NCI-H1436 (cell line): ENCODE measurements at regions not wholly inside any gene's neighbourhood (a gene's known extent, or its start where the extent isn't known, plus 50 kb on each side); places are given as distances from the start of the nearest gene placed in this dataset.

Experiments used
- DNase-seq: peaks from one replicate; lab custom pipeline; 2025; lab: John Stamatoyannopoulos, UW

DNA sequence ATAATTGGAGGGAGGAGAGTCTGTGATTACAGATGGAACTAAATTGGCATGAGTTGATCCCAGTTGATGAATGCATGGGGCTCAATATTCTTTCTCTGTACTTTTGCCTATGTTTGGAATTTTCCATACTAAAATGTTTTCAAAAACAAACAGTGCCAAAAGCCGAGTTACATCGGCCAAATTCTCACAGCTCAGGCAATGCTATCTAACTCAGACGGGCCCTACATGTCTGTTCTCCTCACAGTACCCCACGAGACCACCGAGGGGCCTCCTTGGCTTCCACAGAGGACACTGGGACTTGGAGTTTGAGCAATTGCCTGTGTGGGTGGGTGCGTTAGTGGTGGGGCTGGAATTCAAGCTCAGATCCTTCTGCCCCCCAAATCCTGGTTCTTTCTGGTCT is 413.2 kb downstream of the CDH26 start:
- no peak for DNase-seq

DNA sequence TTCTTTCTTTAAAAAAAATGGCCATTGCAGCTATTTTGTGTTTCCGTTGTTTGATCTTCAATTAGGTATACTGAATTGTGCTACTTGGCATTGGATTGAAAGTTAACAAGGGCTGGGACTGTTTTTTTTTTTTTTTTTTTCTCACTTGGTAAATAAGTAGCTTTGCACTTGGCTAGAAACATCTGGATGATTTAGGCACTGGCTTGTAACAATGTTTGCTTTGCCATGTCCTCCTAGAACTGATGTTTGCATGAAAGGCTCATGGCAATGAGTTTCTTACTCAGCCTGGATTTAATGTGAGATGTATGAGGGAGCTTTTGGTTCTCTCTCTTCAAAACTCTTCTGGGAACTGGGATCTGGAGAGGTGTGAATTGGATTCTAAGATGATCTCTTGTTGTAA is 414.1 kb downstream of the CDH26 start:
- no peak for DNase-seq

DNA sequence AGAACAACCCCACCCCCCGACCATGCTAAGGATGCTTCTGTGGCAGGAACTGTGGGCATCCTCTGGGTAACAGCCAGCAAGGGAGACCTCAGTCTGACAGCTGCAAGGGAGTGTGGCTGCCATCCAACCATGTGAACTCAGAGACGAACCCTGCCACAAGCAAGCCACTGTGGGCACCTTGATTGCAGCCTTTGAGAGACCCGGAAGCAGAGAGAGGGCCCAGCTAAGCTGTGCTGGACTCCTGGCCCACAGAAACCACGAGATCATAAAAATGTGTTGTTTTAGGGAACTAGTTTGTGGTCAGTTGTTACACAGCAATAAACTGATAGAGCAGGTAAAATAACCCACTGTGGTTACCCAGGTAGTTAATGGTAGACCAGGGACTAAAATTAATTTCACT is 414.6 kb downstream of the CDH26 start:
- no peak for DNase-seq

DNA sequence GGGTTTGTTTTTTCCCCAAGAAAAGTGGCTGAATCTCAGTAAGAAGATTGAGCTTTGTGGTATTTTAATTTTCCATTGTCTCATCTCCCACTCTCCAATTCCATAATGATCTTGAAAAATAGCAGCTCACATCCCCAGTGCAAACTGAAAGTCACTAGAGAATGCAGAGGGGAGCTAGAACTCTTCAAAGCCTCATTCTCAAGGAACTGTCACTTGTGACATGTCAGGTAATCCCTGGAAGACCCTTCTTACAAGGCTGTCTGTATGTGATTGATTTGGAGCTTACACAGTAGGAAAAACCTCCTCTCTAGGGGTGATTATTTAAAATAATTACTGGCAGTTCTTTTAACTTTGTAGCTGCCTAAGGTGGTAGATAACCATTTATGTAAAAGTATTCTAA is 420.4 kb downstream of the CDH26 start:
- no peak for DNase-seq

DNA sequence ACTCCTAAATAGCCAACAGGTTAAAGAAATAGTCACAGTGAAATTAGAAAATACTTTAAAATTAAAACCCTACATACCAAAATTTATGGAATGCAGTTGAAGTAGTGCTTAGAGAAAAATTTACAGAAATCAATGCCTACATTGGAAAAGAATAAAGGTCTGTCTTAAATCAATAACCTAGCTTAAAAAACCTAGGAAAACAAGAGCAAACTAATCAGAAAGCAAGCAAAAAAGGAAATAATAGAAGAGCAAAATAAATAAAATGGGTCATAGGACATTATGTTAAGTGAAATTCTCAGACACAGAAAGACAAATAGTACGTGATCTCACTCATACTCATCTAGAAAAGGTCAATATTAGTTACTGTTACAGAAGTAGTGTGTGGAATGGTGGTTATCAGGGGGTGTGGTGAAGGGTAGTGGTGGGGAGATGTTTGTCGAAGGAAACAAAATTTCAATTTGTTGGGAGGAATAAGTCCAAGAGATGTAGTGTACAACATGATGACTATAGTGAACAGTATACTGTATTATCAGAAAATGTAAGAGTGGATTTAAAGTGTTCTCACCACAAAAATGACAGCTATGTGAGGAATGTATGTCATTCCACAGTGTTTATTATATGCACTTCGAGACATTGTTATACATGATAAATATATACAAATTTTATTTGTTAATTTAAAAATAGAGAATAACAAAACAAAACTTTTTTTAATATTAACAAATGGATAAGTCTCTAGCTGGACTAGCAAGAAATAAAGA is 423.6 kb downstream of the CDH26 start:
- no peak for DNase-seq

DNA sequence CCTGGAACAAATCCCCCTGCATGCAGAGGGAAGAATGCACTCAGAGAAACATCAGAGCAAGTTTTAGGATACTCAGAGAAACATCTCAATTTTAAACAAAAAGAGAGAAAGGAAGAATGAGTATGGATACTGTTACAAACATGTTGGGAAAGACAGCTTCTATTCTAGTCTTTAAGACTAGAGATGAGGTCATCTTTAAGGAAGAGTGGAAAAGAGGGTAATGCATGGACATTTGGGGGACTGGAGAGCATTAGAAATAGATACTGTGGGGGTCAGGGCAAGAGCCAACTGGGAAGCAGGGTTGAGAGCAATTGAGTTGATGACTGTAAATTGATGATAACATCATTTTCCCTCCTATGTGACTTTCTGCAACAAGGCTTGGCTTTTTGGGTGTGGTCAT is 431.2 kb downstream of the CDH26 start:
- no peak for DNase-seq

DNA sequence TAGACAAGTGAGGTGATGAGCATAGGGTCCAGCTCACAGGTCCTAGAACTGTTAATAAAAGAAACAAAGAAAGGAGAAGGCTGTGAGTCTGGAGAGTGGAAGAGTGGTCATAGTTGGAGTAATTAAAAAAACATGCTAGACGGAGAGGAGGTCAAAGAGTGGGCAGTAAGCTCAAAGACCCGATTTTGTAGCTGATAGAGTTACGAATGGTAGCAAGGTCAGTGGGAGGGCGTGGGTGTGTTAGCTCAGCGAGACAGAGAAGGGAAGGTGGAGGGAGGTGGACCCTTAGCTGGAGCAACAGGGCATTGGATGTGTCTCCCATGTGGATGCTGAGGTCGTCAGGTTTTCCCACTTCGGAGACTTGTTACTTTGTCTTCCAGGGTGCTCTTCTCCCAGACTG is 431.7 kb downstream of the CDH26 start:
- DNase-seq: no peak

DNA sequence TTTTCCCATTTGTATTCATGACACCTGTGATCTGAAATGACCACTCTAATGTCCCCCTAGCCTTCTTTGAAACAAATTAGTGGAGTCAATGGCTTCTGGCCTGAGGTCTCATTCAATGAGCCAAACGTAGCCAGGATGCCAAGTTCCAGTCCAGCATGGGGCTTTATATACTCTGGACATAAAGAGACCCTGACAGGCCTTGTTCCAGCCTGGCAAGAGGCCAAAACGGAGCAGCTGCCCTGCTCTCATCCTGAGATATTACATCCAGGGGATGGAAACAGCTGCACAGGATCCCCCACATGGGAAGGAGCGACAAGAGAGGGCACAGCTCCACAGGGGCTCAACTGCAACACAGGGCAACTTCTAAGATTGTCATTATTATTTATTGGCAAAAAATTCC is 437.8 kb downstream of the CDH26 start:
- DNase-seq: no peak

DNA sequence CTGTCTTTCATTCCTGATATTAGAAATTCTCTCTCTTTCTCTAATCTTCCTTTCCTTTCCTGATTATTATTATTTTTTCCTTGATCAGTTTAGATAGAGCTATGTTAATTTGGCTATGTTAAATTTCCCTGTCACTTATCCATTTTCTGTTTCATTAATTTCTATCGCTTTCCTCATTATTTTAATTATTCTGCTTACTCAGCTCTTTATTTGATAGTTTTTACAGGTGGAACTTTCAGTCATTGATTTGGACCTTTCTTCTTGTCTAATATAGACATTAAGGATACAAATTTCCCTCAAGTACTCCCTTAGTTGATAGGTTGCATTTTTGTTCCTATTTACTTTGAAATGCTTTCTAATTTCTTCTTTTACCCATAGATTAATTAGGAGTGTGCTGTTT is 442.3 kb downstream of the CDH26 start:
- DNase-seq: no peak

DNA sequence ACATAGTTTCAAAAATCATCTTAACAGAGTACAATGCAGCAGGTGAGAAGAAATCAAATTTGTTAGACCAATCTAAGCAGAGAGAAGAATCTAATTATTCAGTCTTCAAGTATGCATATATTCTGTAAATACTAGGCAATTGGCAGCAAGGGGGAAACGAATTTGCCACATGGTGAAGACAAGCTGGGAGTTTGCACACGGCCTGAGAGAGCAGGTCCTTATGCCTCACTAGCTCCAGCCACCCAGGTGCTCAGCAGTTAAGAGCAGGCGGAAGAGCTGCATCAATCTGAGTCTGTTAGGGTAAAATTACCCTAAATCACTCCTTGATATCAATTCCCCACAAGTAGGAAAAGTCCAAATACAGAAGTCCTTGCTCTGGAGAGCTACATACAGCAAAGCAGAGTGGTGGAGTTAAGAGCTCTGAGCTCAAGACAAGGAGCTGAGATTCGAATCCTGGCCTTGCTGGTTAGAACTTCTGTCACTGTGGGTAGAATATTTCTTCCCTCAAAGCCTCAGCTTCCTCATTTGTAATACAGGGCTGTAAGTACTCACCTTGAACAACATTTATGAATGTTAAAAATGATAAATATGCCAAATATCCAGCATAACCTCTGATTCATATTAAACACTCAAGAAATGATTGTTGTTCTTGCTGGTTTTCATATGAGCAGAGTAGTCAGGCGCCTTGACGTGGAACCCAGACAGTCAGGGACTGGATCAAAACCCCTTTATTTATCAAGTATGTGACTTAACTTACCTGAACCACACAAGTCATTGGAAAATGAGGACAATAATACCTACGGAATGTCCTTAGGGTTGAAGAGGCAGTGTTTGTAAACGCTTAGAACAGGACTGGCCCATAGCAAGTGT is 444.2 kb downstream of the CDH26 start:
- no peak for DNase-seq

DNA sequence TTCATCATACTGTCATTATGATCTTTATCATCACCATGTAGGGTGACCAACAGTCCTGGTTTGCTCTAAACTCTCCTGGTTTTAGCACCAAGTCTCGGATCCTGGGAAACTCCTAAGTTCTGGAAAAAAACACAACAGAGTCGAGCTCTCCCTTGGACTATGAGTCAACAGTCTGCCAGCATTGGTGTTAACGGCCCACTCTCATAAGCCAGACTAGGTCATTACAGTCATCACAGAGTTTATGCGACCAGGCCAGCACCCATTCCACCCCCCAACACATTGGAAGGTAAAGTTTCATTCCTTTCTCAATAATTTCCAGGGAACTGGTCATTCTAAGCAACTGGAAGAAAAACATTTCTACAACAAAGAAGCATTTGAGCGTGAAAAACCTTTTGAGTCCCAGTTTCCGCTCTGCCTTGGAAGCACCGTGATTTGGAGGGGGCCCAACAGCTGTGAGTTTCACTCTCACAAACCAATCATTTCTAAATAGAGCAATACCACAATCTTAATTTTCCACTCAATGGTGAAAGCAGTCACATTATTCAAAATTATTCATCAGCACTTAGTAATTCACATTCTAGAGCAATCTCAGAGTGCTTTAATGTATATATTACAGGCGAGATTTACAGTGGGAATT is 445.0 kb downstream of the CDH26 start:
- no peak for DNase-seq

DNA sequence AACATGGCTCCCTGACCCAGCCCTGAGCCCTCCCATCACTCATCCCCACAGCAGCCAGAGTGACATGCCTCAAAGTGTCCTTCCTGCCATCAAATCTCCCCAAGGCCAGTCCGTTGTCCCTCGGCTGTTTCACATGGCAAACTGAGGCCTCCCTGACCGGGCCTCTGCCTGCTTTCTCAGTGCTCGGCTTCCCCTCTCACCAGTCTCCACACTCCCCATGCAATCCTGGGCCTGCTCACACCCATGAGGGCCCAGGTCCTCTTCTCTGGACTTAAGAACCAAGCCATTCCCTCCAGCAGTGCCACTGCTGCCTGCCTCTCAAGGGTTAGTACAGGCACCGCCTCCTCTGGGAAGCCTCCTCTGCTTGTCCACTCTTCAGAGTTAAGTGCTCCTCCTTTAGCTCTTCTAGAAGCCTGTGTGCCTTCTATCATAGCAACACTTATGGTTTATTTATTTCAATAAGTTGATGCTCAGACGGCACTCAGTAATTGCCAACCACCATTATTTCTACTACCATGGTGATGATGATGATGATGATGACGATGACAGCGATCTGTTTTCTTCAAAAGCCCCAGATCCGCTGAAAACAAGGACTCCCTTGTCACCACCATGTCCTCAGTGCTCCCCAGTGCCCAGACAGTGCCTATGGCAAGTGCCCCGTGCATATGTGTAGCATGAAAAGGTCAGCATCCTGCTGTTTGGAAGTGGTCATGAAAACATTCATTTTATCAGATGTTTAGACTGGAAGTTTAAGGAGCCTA is 449.0 kb downstream of the CDH26 start:
- no peak for DNase-seq

DNA sequence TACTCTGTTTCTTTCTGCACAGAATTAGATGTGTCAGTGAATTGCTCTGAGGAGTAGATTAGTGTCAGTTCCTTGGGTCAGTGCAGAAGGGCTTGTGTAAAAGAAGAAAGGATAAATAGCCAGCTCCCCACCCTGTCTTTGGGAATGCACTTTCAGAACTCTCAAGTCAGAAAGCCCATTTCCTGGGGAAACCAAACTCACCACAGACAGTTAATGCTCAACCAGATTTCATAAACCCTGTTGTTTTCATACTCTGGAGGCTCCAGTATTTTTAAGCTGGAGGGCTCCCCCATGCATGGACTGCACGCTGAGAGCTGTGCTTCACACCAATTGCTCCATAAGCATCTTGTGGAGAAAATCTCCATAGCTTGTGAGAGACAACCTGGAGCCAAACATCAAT is 449.7 kb downstream of the CDH26 start:
- DNase-seq: no peak

DNA sequence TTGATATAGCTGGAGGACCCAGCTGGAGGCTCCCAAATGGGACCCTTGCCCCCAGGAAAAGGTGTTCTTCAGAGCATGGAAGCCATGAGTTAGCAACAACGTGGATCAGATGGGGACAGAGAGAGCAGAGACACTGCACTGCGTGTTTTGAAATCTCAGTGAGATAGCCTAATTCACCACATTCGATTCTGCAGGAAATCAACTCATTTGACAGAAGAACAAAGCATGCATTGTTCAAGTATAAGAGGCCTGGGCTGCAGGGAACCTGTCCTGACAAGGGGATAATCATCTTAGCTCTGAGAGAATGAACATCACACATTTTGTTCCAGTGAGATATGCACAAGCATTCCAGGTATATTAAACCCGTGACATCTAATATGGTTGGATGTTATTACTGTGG is 450.2 kb downstream of the CDH26 start:
- DNase-seq: no peak

DNA sequence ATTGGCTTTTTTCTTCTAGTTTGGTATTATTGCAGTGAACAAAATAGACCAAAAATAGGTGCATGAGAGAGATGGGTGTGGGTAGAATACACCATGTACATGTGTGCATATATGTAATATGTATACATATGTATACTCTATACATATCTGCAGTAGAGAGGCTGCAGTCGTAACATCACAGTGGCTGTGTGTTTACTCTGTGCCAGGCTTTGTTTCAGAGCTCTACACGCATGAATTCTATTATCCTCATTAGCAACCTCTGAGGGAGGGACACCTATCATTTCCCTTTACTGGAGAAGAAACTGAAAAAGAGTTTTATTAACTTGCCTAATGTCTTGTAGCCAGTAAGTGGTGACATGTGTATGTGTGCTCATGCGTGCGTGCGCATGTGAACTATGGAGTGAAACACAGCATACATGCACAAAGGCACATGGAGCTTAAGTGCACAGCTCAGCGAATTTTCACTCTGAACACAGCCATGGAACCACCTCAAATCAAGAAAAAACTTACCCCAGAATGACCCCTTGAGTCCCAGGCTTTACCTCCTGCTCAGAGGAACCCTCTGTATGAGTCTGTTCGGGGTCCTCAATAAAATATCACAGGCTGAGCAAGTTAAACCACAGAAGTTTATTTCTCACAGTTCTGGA is 452.5 kb downstream of the CDH26 start:
- DNase-seq: no peak

DNA sequence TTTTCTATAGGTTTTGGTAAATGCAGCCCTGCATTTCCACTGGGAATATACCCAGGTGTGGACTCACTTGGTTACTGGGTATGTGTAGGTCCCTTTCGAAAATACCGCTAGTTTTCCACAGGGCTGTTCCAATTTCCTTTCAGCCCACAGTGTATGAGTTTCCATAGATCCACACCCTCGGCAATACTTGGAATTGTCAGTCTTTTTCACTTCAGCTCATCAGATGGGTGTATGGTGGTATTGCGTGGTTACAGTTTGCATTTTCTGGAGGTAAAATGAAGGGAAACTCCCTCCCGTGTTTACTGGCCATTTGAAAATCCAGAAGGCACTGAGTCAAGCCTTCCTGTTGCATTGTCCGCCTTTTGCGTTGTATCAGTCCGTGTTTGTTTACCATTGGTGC is 453.6 kb downstream of the CDH26 start:
- no peak for DNase-seq

DNA sequence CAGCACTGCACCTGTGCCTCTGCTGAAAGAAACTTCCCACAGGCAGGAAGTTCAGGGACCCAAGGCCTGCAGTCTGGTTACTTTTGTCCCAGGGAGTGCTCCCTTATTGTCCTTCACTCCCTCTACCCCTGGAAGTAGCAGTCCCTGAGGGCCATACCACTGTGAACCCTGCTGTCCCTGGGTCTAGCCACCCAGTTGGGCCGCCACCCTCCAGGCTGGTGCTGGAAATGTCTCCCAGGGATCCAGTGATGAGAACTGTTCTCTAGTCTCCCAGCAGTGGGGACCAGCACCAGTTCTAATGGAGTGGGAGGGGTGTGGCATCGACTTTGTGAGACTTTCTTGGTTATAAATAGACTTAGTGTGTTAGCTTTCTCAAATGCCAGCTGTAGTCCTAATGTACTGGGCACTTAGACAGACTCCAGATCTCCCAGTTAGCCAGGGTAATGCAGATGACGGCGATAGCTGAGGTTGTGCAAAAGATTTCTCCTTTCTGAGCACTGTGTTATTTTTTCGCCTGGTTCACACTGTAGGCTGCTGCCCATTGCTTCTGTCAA is 462.5 kb downstream of the CDH26 start:
- DNase-seq: no peak

DNA sequence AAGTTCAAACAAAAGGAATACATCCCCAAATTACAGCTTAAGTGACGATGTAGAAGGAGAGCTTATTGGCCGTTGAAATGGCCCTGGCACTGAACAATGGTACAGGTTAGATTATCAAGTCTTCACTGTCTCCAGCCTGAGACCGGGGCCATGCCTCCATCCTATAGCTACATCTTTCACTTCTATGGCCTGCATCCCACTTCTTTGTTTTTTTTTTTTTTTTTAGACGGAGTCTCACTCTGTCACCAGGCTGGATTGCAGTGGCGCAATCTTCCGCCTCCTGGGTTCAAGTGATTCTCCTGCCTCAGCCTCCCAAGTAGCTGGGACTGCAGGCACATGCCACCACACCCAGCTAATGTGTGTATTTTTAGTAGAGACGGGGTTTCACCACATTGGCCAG is 464.6 kb downstream of the CDH26 start:
- DNase-seq: no peak

DNA sequence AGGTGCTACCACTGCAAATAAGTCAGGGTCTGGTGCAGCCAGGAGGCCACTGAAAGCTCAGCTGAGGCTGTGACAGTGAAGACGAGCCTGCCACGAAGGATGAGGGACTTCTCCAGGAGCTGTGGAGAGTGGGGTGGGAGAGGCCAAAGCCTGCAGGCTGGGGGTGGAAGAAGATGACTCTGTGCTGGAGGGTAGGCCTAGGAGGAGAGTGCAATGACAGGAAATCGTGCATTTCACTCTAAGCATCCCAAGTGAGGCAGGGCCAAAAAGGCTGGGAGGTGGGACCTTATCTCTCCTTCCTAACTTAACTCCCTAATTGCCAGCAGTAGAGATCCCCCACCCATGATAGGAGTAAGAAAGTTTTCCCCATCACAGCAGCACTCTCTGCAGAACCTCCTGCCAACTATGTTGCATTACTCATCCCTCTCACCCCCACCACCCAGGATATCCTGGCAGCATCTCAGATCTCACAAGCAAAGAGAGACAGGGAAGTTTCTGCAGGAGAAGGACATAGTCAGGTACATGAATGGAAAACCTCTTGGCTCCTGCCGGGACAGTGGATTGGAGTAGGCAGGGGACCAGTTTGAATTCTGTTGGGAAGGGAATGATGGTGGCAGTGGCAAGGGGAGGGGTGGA is 466.2 kb downstream of the CDH26 start:
- DNase-seq: no peak

DNA sequence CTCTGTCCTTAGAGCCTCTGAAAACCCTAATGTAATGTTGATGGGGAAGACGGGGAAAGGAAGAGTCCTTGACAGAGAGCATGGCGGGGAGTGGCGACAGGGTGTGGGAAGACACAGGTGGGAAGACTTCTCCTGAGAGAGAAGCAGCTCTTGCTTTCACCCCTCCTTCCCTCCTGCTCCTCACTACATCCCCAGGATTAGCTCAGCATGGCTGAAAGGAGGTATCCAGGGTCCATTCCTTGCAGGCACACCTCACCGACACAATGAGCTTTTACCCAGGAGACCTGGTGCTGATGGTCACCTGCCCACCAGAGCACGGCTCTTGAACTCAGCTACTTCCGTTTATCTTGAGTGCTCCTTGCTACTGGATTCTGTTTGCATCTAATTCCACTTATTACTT is 469.3 kb downstream of the CDH26 start:
- DNase-seq: no peak

DNA sequence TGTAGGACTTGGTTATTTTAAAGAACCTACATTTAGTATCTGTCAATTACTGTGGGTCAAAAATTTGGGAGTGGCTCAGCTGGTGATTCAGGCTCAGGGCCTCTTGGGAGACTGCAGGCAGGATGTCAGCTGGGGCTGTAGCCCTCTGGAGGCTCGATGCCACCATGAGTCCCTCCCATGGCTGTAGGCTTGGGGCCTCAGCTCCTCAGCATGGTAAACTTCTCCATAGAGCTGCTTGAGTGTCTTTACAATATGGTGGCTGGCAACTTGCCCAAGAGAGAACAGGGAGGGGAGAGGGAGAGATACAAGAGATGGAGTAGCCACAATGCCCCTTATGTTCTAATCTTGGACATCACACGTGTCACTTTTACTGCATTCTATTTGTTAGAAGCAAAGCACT is 470.4 kb downstream of the CDH26 start:
- no peak for DNase-seq
